Central memory CD8-positive, alpha-beta T cell (primary cell): ENCODE measurements at regions not wholly inside any gene's neighbourhood (a gene's known extent, or its start where the extent isn't known, plus 50 kb on each side); places are given as distances from the start of the nearest gene placed in this dataset.
"Not testable (repeated sequence)": the region's sequence is repeated elsewhere in the genome, so short reads cannot be mapped to it uniquely, and the experiment has no call there.

Source experiments
- ATAC-seq: fragments of 150-1000 bp; cut with Tn5 transposase; replicated peaks from 2 replicates; pipeline ENCODE4 v1.10.0; 2022; ENCODE audit warnings: mild to moderate bottlenecking, moderate FRiP score, moderate number of reproducible peaks; ENCODE audit not compliant: poor library complexity, severe bottlenecking; ENCODE audit errors: extremely low read depth
- DNase-seq, 2 donors: peaks; one replicate each; pipeline ENCODE4 v3.0.0; 2021; ENCODE audit warnings: low spot score in 2 of 2
- H3K27ac Mint-ChIP-seq: one replicate; pipeline ENCODE4 v1.8.0; 2022; ENCODE audit warnings: low read depth, mild to moderate bottlenecking, moderate library complexity, mixed read lengths
- H3K27me3 Mint-ChIP-seq: one replicate; pipeline ENCODE4 v1.8.0; 2022; ENCODE audit warnings: mixed read lengths
- H3K36me3 Mint-ChIP-seq: one replicate; pipeline ENCODE4 v1.8.0; 2022; ENCODE audit warnings: mild to moderate bottlenecking, moderate library complexity, mixed read lengths; ENCODE audit not compliant: insufficient read depth
- H3K4me1 Mint-ChIP-seq: one replicate; pipeline ENCODE4 v1.8.0; 2022; ENCODE audit warnings: mixed read lengths
- H3K4me3 Mint-ChIP-seq: one replicate; pipeline ENCODE4 v1.8.0; 2022; ENCODE audit warnings: mild to moderate bottlenecking, moderate library complexity, mixed read lengths
- H3K9me3 Mint-ChIP-seq: one replicate; pipeline ENCODE4 v1.8.0; 2022; ENCODE audit warnings: mixed read lengths

DNA sequence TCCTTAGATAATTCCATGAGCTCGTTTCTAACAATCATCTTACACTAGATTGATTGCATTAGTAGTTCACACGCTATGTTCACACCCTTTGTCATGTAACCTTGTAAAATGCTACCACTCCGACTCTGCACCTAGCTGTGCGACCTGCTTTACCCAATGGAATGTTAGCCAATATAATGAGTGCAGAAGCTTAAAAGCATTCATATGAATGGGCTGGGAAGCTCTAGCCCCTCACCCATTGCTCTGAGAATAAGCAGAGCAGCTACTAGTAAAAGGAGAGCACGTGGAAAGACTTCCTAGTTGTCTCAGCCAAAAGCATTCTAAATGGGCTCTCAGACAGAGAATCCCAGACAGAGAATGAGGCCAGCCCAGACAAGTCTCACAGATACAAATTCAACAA, 410.6 kb upstream of the UBE2E2 start:
- Mint-ChIP-seq H3K9me3 (peaks cover 32% of the 10 kb centered on the region), H3K27ac (no peak overlapping the region), H3K27me3 (no peaks in the 10 kb centered on the region), H3K4me1 (no peaks in the 10 kb centered on the region), H3K4me3 (no peak overlapping the region), H3K36me3 (no peaks in the 10 kb centered on the region)
- no peak for DNase-seq
- no peak for ATAC-seq

DNA sequence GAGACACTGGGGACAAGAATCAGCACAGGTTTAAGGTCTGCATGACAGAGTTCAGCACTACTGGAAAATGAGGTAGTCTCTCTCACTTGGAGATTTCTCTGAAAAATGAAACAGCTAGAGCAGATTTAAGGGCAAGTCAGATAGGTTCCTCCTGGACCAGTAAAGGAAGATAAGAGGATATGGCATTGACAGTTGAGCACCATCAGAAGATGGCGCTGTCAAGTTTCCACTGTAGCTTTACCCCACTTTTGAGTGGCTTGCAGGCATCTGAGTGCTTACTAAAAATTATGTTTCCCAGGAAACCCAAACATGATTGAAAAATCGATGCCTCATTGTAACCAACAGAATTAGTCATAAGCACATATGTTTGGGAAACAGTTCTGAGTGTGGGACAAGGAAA, 407.2 kb upstream of the UBE2E2 start:
- no peaks in the 10 kb centered on the region for H3K36me3 Mint-ChIP-seq
- no peaks in the 10 kb centered on the region for H3K27me3 Mint-ChIP-seq
- H3K9me3 Mint-ChIP-seq, result peaks cover 26% of the 10 kb centered on the region
- H3K27ac Mint-ChIP-seq, result no peak overlapping the region
- DNase-seq (no peak), ATAC-seq (no peak)
- H3K4me3 Mint-ChIP-seq, result no peak overlapping the region
- no peaks in the 10 kb centered on the region for H3K4me1 Mint-ChIP-seq

GRCh38 chr3:22798461-22798860, 404.7 kb upstream of the UBE2E2 start:
- Mint-ChIP-seq H3K36me3 (no peaks in the 10 kb centered on the region), H3K4me1 (no peaks in the 10 kb centered on the region), H3K4me3 (no peak overlapping the region), H3K27me3 (no peaks in the 10 kb centered on the region), H3K27ac (no peak overlapping the region), H3K9me3 (peaks cover 11% of the 10 kb centered on the region)
- no peak for ATAC-seq
- no peak for DNase-seq

- ATAC-seq (no peak), DNase-seq (no peak)
- H3K9me3 Mint-ChIP-seq, result peaks cover 28% of the 10 kb centered on the region
- H3K27me3 Mint-ChIP-seq, result no peaks in the 10 kb centered on the region
- H3K4me3 Mint-ChIP-seq, result no peak overlapping the region
- no peaks in the 10 kb centered on the region for H3K4me1 Mint-ChIP-seq
- no peak overlapping the region for H3K27ac Mint-ChIP-seq
- no peaks in the 10 kb centered on the region for H3K36me3 Mint-ChIP-seq
Observed at GRCh38 chr3:22819209-22819608, 383.9 kb upstream of the UBE2E2 start.

DNA sequence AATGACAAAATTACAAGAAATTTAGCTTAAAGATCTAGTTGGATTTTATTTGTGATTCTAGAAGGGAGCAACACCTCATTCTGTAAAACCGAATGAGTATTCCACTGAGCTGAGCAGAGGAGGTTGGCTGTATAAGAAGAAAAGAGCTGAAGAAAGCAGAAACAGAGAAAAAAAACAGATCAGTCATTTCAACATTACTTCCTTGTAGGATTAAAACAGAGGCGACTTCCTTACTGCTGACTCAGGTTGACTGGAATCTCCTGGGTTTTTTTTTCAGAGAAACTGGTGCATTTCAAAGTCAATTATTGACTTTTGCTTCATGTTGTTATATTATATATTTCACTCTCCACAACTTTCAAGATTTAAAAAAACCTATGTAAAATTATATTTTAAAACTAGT, 368.1 kb upstream of the UBE2E2 start:
- H3K4me3 Mint-ChIP-seq, result no peak overlapping the region
- H3K27ac Mint-ChIP-seq, result no peak overlapping the region
- ATAC-seq (no peak), DNase-seq (no peak)
- H3K4me1 Mint-ChIP-seq, result no peaks in the 10 kb centered on the region
- no peaks in the 10 kb centered on the region for H3K27me3 Mint-ChIP-seq
- no peaks in the 10 kb centered on the region for H3K36me3 Mint-ChIP-seq
- H3K9me3 Mint-ChIP-seq, result peaks cover 14% of the 10 kb centered on the region

GRCh38 chr3:22836131-22836530, 367.0 kb upstream of the UBE2E2 start:
- ATAC-seq, result no peak
- Mint-ChIP-seq H3K4me3 (no peak overlapping the region), H3K4me1 (no peaks in the 10 kb centered on the region), H3K27ac (no peak overlapping the region), H3K9me3 (peaks cover 19% of the 10 kb centered on the region), H3K27me3 (no peaks in the 10 kb centered on the region), H3K36me3 (no peaks in the 10 kb centered on the region)
- DNase-seq, result no peak

DNA sequence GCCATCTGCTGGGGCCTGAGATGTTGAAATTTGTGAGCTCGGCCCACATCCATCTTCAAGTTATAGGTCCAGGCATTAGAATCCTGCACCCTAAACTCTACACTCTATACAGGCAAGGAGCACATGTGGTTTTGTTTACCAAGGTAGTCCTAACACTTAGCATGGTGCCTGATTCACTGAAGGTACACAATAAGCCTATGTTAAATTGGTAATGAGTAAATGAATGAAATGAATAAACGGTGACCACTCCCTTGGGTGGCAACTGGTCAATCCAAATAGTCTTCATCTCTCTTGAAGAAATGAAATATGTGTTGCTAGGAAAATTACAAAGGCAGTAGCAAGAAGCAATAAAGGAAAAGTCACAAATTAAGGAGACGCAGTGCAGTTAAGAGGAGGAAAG, 359.3 kb upstream of the UBE2E2 start:
- H3K27ac Mint-ChIP-seq, result no peak overlapping the region
- H3K4me1 Mint-ChIP-seq, result no peaks in the 10 kb centered on the region
- H3K4me3 Mint-ChIP-seq, result no peak overlapping the region
- peaks cover 6% of the 10 kb centered on the region for H3K9me3 Mint-ChIP-seq
- no peaks in the 10 kb centered on the region for H3K27me3 Mint-ChIP-seq
- DNase-seq, result no peak
- ATAC-seq, result no peak
- no peaks in the 10 kb centered on the region for H3K36me3 Mint-ChIP-seq

DNA sequence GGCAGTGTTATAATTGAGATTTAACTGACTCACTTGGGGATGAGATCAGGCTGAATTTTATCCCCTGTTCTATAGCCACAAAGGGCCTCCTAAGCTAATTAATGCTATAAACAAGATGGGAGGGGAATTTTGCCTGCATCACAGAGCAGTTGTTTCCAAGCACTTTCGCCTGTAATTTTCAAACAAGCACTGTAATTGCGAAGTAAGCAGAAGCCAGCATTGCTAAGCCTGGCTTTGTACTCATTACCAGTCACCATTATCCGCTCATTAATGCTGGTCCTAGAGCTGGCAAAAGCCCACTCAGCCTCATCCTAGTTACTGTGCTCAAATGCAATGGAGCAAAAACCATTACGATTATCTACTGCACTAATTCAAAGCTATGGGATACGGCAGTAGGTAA, 356.6 kb upstream of the UBE2E2 start:
- Mint-ChIP-seq H3K27ac (no peak overlapping the region), H3K4me3 (no peak overlapping the region), H3K27me3 (no peaks in the 10 kb centered on the region), H3K36me3 (no peaks in the 10 kb centered on the region), H3K9me3 (no peaks in the 10 kb centered on the region), H3K4me1 (no peaks in the 10 kb centered on the region)
- DNase-seq (no peak), ATAC-seq (no peak)

DNA sequence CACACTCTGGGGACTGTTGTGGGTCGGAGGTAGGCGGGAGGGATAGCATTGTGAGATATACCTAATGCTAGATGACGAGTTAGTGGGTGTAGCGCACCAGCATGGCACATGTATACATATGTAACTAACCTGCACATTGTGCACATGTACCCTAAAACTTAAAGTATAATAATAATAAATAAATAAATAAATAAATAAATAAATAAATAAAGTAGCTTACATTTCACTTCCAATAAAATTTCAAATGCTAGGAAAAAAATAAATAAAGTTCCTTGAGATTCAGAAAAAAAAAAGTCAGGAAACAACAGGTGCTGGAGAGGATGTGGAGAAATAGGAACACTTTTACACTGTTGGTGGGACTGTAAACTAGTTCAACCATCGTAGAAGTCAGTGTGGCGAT, 353.5 kb upstream of the UBE2E2 start:
- not testable (repeated sequence) for H3K9me3 Mint-ChIP-seq, H3K4me1 Mint-ChIP-seq, H3K27ac Mint-ChIP-seq, H3K36me3 Mint-ChIP-seq, ATAC-seq, H3K4me3 Mint-ChIP-seq, H3K27me3 Mint-ChIP-seq, DNase-seq

DNA sequence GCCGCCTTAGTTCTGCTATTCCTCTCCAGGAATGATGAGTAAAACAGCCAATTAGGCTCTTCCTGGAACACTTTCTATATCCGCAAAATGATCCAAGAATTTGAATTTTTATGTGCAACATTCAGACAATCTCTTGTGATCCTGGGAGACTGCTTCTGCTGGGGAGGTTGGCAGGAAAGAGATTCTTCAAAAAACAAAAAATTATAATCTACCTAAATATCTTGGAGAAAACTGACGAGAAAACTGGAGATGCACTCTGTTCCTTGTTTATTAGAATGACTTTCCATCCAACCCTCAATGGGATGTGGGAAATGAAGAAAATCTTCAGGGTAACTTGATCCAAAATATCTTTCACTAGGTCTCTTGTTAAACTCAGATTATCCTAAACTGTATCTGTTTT, 346.3 kb upstream of the UBE2E2 start:
- no peak for ATAC-seq

DNA sequence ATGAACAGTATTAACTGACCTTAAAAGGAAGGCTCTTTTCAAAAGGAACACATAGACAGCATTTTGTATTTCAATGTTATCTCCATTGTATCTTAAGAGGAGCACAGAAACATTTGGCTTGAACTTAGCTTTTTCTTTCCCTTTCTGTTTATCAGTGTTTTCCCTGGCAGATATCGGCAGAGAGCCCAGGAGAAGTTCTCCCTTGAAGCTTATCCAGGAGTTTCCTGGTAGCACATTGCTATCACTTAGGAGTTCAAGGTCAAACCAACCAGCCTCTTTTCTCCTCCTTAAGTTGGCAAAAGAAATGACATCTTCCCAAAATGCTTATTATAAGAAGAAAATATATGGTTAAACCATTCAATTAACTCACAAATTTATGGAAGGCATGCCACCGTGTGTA, 344.6 kb upstream of the UBE2E2 start:
- H3K9me3 Mint-ChIP-seq, result no peaks in the 10 kb centered on the region
- no peaks in the 10 kb centered on the region for H3K27me3 Mint-ChIP-seq
- no peaks in the 10 kb centered on the region for H3K36me3 Mint-ChIP-seq
- H3K4me3 Mint-ChIP-seq, result no peak overlapping the region
- DNase-seq (no peak), ATAC-seq (no peak)
- H3K27ac Mint-ChIP-seq, result no peak overlapping the region
- H3K4me1 Mint-ChIP-seq, result no peaks in the 10 kb centered on the region

More for the DNA sequence above, 346.3 kb upstream of the UBE2E2 start:
- no peak overlapping the region for H3K27ac Mint-ChIP-seq
- H3K4me3 Mint-ChIP-seq, result no peak overlapping the region
- no peaks in the 10 kb centered on the region for H3K27me3 Mint-ChIP-seq
- no peaks in the 10 kb centered on the region for H3K4me1 Mint-ChIP-seq
- H3K9me3 Mint-ChIP-seq, result no peaks in the 10 kb centered on the region
- no peak for DNase-seq
- no peaks in the 10 kb centered on the region for H3K36me3 Mint-ChIP-seq

GRCh38 chr3:22859618-22860017, 343.5 kb upstream of the UBE2E2 start:
- no peak overlapping the region for H3K4me3 Mint-ChIP-seq
- no peaks in the 10 kb centered on the region for H3K4me1 Mint-ChIP-seq
- no peaks in the 10 kb centered on the region for H3K27me3 Mint-ChIP-seq
- no peak overlapping the region for H3K27ac Mint-ChIP-seq
- H3K9me3 Mint-ChIP-seq, result peaks cover 8% of the 10 kb centered on the region
- no peak for DNase-seq
- no peaks in the 10 kb centered on the region for H3K36me3 Mint-ChIP-seq
- ATAC-seq, result no peak

DNA sequence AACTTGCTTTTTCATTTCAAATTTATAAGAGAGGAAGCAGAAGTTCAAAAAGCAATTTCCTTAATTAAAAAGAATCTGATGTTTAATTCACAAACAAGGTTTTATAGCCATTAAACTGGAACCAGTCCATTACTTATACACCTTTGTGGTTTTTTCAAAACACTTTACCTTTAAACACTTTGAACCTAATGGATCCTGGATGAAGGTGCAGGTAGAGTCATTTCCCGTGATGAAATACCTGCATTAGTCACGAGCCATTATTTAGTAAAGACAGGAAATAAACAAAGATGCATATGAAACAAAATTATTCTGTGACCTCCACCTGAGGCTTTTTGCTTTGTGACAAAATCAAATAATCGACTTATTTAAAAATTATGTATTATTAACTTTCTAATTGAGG, 341.7 kb upstream of the UBE2E2 start:
- Mint-ChIP-seq H3K4me1 (no peaks in the 10 kb centered on the region), H3K27me3 (no peaks in the 10 kb centered on the region), H3K36me3 (no peaks in the 10 kb centered on the region), H3K4me3 (no peak overlapping the region), H3K27ac (no peak overlapping the region), H3K9me3 (peaks cover 8% of the 10 kb centered on the region)
- no peak for DNase-seq
- no peak for ATAC-seq

- no peaks in the 10 kb centered on the region for H3K36me3 Mint-ChIP-seq
- H3K4me1 Mint-ChIP-seq, result no peaks in the 10 kb centered on the region
- ATAC-seq (no peak), DNase-seq (no peak)
- no peak overlapping the region for H3K27ac Mint-ChIP-seq
- no peak overlapping the region for H3K4me3 Mint-ChIP-seq
- no peaks in the 10 kb centered on the region for H3K27me3 Mint-ChIP-seq
- H3K9me3 Mint-ChIP-seq, result peaks cover 8% of the 10 kb centered on the region
Observed at GRCh38 chr3:22862111-22862510, 341.0 kb upstream of the UBE2E2 start.
